Common myeloid progenitor, CD34-positive (primary cell): ENCODE measurements at regions not wholly inside any gene's neighbourhood (a gene's known extent, or its start where the extent isn't known, plus 50 kb on each side); places are given as distances from the start of the nearest gene placed in this dataset.

Experiments used
- CTCF ChIA-PET: fragments of 350-600 bp; sonication (Branson Sonifier 250); formaldehyde crosslinking; loops from one replicate; lab custom pipeline; 2021; ENCODE audit warnings: antibody characterized with exemption; lab: Charles Lee
- POLR2A ChIA-PET: fragments of 350-600 bp; sonication (Branson Sonifier 250); formaldehyde crosslinking; loops from one replicate; lab custom pipeline; 2021; ENCODE audit warnings: antibody characterized with exemption; lab: Charles Lee
- DNase-seq, 3 donors: peaks; one replicate each; pipeline versions ENCODE4 v3.0.0 to v3.0.0-alpha.2; 2013
- H3K27ac ChIP-seq, 2 experiments: 1 replicate in 1 of 2; 2 replicates in 1 of 2; pipeline ENCODE4 v1.7.0; 2013; ENCODE audit warnings: inconsistent platforms in 2 of 2, low read length in 2 of 2, mild to moderate bottlenecking in 2 of 2, low read depth in 1 of 2, moderate library complexity in 1 of 2; ENCODE audit not compliant: severe bottlenecking in 2 of 2, insufficient read depth in 1 of 2, poor library complexity in 1 of 2
- H3K27me3 ChIP-seq, 5 experiments: replicated peaks in 2 of 5; 1 replicate in 3 of 5; 2 replicates in 2 of 5; pipeline versions ENCODE4 v1.6.1 to v1.7.0; 2013; ENCODE audit warnings: low read length in 4 of 5, mild to moderate bottlenecking in 2 of 5, moderate library complexity in 2 of 5, inconsistent platforms in 1 of 5; ENCODE audit not compliant: insufficient read depth in 5 of 5, control insufficient read depth in 4 of 5
- H3K36me3 ChIP-seq, 4 experiments: 1 replicate in 2 of 4; 2 replicates in 2 of 4; pipeline versions ENCODE4 v1.6.1 to v1.7.0; 2013; ENCODE audit warnings: low read length in 3 of 4, control low read depth in 1 of 4, mild to moderate bottlenecking in 1 of 4; ENCODE audit not compliant: control insufficient read depth in 4 of 4, insufficient read depth in 4 of 4
- H3K4me1 ChIP-seq, 4 experiments: 1 replicate in 3 of 4; 2 replicates in 1 of 4; pipeline versions ENCODE4 v1.6.1 to v1.7.1; 2013; ENCODE audit warnings: low read length in 3 of 4, mild to moderate bottlenecking in 3 of 4, control low read depth in 1 of 4, inconsistent platforms in 1 of 4, moderate library complexity in 1 of 4; ENCODE audit not compliant: control insufficient read depth in 4 of 4, insufficient read depth in 4 of 4; ENCODE audit errors: control extremely low read depth in 1 of 4
- H3K4me3 ChIP-seq, 7 experiments: 1 replicate in 4 of 7; 2 replicates in 3 of 7; pipeline versions ENCODE4 v1.5.1 to v1.7.0; 2013; ENCODE audit warnings: mild to moderate bottlenecking in 7 of 7, low read length in 6 of 7, moderate library complexity in 6 of 7, inconsistent platforms in 2 of 7, low read depth in 2 of 7, control low read depth in 1 of 7; ENCODE audit not compliant: insufficient read depth in 4 of 7, control insufficient read depth in 1 of 7; ENCODE audit errors: extremely low read depth in 1 of 7
- H3K9me3 ChIP-seq, 5 experiments: 1 replicate in 4 of 5; 2 replicates in 1 of 5; pipeline versions ENCODE4 v1.6.1 to v1.7.1; 2013; ENCODE audit warnings: low read length in 4 of 5, mild to moderate bottlenecking in 2 of 5, inconsistent platforms in 1 of 5, low read depth in 1 of 5, moderate library complexity in 1 of 5; ENCODE audit not compliant: control insufficient read depth in 4 of 5, insufficient read depth in 2 of 5; ENCODE audit errors: control extremely low read depth in 1 of 5
- WGBS: methylation state at CpG from one replicate; pipeline ENCODE4 v1.1.5; 2013; ENCODE audit not compliant: insufficient coverage; 5-methylcytosine and 5-hydroxymethylcytosine counted together

DNA sequence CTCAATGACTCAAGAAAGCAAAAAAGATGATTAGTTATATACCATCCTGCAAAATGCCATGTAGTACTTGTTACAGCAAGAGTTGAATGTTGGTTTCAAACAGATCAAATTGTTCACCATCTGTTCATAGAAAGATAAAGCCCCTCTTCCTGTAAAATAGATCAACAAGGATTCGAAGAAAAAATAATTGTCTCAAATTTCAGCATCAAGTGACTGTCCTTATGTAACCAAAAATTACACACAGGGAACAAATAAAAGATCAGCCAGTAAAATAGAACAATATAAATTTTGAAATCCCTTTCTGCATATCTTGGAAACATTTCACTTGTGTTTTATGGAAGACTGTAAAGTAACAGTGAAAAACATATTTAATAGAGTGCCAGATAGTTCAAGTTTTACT lies 165.1 kb upstream of the STAC start:
- CTCF ChIA-PET: no interaction called here
- POLR2A ChIA-PET: no interaction called here
- WGBS: no CpG with 5 or more reads among the region's 1 CpG
- peak; percentile 12 to 75 (median 39) for DNase-seq
- no peaks in the 10 kb centered on the region for H3K36me3 ChIP-seq
- peaks cover 0 to 10% (median 0%) of the 10 kb centered on the region in 4 experiments for H3K4me1 ChIP-seq
- H3K4me3 ChIP-seq: no peak overlapping the region
- H3K27me3 ChIP-seq: no peaks in the 10 kb centered on the region
- no peak overlapping the region for H3K27ac ChIP-seq
- H3K9me3 ChIP-seq: no peaks in the 10 kb centered on the region

DNA sequence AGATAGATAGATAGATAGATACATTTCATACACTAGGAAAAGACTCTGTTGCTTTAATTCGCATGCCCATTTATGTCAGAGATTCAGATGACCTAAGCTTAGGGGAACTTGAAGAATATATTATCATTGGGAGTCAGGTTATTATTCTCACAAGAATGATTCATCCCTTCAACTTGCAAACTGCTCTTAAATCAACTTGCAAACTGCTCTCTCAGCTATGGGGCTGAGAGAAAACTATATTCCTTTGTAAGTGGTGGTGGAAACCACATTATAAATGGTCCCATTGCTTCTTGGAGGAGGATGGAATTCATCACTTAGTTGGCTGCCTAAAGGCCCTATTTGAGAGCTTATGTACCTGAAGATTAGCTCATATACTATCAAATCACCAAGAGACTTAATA lies 160.9 kb upstream of the STAC start:
- Histone ChIP-seq H3K4me1 (peaks cover 0 to 7% (median 0%) of the 10 kb centered on the region in 4 experiments), H3K9me3 (no peaks in the 10 kb centered on the region), H3K27me3 (no peaks in the 10 kb centered on the region), H3K36me3 (no peaks in the 10 kb centered on the region), H3K27ac (no peak overlapping the region), H3K4me3 (no peak overlapping the region)
- WGBS: no CpG with 5 or more reads among the region's 1 CpG
- no peak for DNase-seq
- ChIA-PET CTCF (interaction anchor here (1.2 kb wide), 1 partner anchor 9 kb away, joined by 3 read pairs; no protein-coding TSS in a partner anchor), POLR2A (no interaction called here)

GRCh38 chr3:36220173-36220572 lies 160.1 kb upstream of the STAC start:
- no peaks in the 10 kb centered on the region for H3K36me3 ChIP-seq
- CTCF ChIA-PET: interaction anchor here (1.2 kb wide), 1 partner anchor 8 kb away, joined by 3 read pairs; no protein-coding TSS in a partner anchor
- 100% methylated on average over 1 of the region's 2 CpGs for WGBS
- no peaks in the 10 kb centered on the region for H3K9me3 ChIP-seq
- H3K27me3 ChIP-seq: no peaks in the 10 kb centered on the region
- H3K4me1 ChIP-seq: peaks cover 0 to 2% (median 0%) of the 10 kb centered on the region in 4 experiments
- POLR2A ChIA-PET: no interaction called here
- no peak for DNase-seq
- H3K27ac ChIP-seq: no peak overlapping the region
- H3K4me3 ChIP-seq: no peak overlapping the region

GRCh38 chr3:36221975-36222374 lies 158.3 kb upstream of the STAC start:
- no peaks in the 10 kb centered on the region for H3K36me3 ChIP-seq
- no peaks in the 10 kb centered on the region for H3K27me3 ChIP-seq
- no peaks in the 10 kb centered on the region for H3K4me1 ChIP-seq
- no peak for DNase-seq
- no peaks in the 10 kb centered on the region for H3K9me3 ChIP-seq
- ChIA-PET POLR2A (no interaction called here), CTCF (no interaction called here)
- no peak overlapping the region for H3K4me3 ChIP-seq
- no peak overlapping the region for H3K27ac ChIP-seq

DNA sequence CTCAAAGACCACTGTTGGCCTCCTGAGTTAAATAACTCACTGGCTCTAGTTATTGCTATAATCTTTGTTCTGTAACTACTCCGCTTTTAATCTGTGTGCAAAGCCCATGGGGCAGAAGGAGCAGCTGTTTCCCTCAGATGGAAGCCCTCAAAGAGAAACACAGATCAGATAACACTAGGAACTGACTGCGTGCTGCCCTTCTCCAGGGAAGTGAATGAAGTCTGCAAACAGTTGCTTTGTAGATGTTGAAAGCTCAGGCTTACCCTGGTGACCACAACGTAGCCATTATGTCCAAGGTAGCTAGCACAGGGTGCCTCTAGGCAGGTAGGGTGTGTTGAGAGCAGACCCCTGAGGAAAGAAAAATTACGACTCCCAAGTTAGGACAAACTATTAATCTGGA lies 152.3 kb upstream of the STAC start:
- Histone ChIP-seq H3K27ac (no peak overlapping the region), H3K4me3 (no peak overlapping the region), H3K9me3 (no peaks in the 10 kb centered on the region), H3K36me3 (no peaks in the 10 kb centered on the region), H3K27me3 (no peaks in the 10 kb centered on the region), H3K4me1 (peaks cover 0 to 4% (median 3%) of the 10 kb centered on the region in 4 experiments)
- 0% methylated on average over 2 of the region's 4 CpGs for WGBS
- ChIA-PET POLR2A (no interaction called here), CTCF (interaction anchor here (1.4 kb wide), 1 partner anchor 9 kb away, joined by 3 read pairs; no protein-coding TSS in a partner anchor)
- peak; percentile 15 to 76 (median 50) for DNase-seq

DNA sequence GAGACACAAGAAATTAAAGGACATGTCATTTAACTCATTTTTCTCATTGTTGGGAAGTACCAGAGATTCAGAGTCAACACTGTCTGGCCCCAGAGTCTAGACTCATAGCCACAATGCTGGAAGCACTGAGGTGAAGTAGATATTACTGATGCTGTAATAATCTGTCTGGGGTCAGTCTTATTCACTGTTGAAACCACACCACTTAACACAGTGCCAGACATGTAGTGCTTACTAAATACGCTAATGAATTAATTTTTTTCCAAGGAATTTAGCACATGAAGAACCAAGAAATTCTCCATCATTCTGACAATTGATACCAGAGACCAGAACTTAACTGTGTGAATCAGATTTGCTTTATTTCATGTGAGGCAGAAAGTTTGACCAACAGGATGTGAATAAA lies 150.8 kb upstream of the STAC start:
- 100% methylated on average over 1 of the region's 1 CpG for WGBS
- H3K27me3 ChIP-seq: no peaks in the 10 kb centered on the region
- ChIA-PET CTCF (no interaction called here), POLR2A (no interaction called here)
- no peaks in the 10 kb centered on the region for H3K9me3 ChIP-seq
- no peak overlapping the region for H3K4me3 ChIP-seq
- peaks cover 0 to 4% (median 3%) of the 10 kb centered on the region in 4 experiments for H3K4me1 ChIP-seq
- H3K27ac ChIP-seq: no peak overlapping the region
- DNase-seq: no peak
- no peaks in the 10 kb centered on the region for H3K36me3 ChIP-seq

GRCh38 chr3:36232797-36233489 lies 147.4 kb upstream of the STAC start:
- H3K27me3 ChIP-seq: no peaks in the 10 kb centered on the region
- H3K27ac ChIP-seq: no peak overlapping the region
- no peaks in the 10 kb centered on the region for H3K36me3 ChIP-seq
- no peak overlapping the region for H3K4me3 ChIP-seq
- ChIA-PET POLR2A (no interaction called here), CTCF (no interaction called here)
- DNase-seq: no peak
- H3K4me1 ChIP-seq: peaks cover 0 to 3% (median 2%) of the 10 kb centered on the region in 4 experiments
- peaks cover 0 to 6% (median 0%) of the 10 kb centered on the region in 5 experiments for H3K9me3 ChIP-seq
